ENCODE measurements at regions not wholly inside any gene's neighbourhood (a gene's known extent, or its start where the extent isn't known, plus 50 kb on each side); places are given as distances from the start of the nearest gene placed in this dataset.

DNA sequence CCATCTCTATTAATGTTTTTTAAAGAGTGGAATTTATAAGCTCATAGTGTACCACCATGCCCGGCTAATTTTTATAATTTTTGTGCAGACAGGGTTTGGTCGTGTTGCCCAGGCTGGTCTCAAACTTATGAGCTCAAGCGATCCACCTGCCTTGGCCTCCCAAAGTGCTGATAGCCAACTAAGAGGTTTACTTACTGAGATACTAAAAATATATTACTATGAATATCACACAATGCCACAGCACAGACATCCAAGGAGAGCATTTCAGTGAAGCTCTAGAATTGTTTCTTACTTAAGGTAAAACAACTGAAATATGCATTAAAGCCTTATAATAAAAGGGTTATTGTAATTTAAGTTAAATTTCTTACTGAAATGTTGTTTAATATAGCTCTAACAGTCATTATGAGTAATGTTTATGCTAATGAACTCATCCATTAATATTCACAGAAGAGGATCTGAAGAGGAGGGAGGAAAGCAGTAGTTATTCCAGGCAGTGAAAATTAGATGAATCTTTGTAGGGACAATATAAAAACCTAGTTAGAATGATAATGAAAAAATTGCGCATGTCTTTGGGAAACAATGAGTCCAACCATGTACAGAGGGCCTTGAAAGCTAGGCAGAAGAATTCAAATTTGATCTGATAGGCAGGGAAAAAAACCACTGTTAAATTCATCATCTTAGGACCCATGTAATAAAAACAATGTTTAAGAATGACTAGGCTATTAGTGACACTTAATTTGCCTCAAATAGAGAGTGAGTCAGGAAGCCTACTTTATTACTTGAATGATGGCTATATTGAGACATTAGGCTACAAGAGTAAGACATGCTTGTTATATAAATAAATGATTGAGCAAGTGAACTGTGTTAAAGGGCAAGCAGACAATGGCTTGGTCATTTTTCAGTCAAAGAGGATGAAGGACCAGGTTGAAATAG, 99.2 kb downstream of the SLC41A2 start:
- Histone ChIP-seq H3K27ac (ENCODE audit: low read length) (no peak overlapping the region), H3K79me2 (ENCODE audit: low read length) (no peaks in the 10 kb centered on the region), H3K4me2 (ENCODE audit: low read depth, low read length) (no peak overlapping the region), H3K4me1 (ENCODE audit: low read length) (no peaks in the 10 kb centered on the region), H3K9ac (ENCODE audit: low read length) (no peak overlapping the region), H4K20me1 (ENCODE audit: insufficient read depth, low read length) (no peaks in the 10 kb centered on the region), H3K9me2 (replicated peaks; ENCODE audit: insufficient read depth, low read length) (no peaks in the 10 kb centered on the region), H3F3A (ENCODE audit: insufficient read depth, low read length) (no peaks in the 10 kb centered on the region), H2AFZ (ENCODE audit: low read length) (no peak overlapping the region), H3K27me3 (replicated peaks; ENCODE audit: insufficient read depth, low read length) (no peaks in the 10 kb centered on the region), H3K4me3 (ENCODE audit: low read length) (no peak overlapping the region), H3K9me3 (replicated peaks; ENCODE audit: insufficient read depth, low read length) (no peaks in the 10 kb centered on the region), H3K36me3 (replicated peaks; ENCODE audit: insufficient read depth, low read length) (no peaks in the 10 kb centered on the region)
- no peak for DNase-seq
- TF ChIP-seq, protein P1, sequence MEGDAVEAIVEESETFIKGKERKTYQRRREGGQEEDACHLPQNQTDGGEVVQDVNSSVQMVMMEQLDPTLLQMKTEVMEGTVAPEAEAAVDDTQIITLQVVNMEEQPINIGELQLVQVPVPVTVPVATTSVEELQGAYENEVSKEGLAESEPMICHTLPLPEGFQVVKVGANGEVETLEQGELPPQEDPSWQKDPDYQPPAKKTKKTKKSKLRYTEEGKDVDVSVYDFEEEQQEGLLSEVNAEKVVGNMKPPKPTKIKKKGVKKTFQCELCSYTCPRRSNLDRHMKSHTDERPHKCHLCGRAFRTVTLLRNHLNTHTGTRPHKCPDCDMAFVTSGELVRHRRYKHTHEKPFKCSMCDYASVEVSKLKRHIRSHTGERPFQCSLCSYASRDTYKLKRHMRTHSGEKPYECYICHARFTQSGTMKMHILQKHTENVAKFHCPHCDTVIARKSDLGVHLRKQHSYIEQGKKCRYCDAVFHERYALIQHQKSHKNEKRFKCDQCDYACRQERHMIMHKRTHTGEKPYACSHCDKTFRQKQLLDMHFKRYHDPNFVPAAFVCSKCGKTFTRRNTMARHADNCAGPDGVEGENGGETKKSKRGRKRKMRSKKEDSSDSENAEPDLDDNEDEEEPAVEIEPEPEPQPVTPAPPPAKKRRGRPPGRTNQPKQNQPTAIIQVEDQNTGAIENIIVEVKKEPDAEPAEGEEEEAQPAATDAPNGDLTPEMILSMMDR (IDR thresholded peaks at IDR 0.05; ENCODE audit: low read length), result no peak
- TF ChIP-seq EZH2phosphoT487 (IDR thresholded peaks at IDR 0.05; ENCODE audit: low read length) (no peak), EZH2 (optimal IDR thresholded peaks at IDR 0.05; ENCODE audit: low read depth, low read length) (no peak)

DNA sequence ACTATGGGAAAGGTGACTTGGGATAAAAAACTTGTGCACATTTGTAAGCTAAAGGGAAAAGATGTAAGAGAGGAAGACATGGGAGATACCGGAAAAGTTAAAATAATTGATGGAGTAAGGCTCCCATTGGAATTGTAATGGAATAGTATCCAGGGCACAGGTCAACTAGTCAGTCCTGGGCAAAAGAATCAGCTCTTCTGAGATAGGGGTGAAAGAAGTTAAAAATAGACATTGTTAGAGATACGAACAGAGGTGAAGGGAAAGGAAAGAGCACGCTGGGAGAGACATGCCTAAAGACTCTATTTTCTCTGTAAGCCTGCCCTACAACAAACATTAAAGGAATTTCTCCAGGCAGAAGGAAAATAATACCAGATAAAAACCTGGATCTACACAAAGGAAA, 101.6 kb downstream of the SLC41A2 start:
- H3K27me3 ChIP-seq (replicated peaks; ENCODE audit: insufficient read depth, low read length), result no peaks in the 10 kb centered on the region
- TF ChIP-seq EZH2phosphoT487 (IDR thresholded peaks at IDR 0.05; ENCODE audit: low read length), result no peak
- no peak for TF ChIP-seq EZH2 (optimal IDR thresholded peaks at IDR 0.05; ENCODE audit: low read depth, low read length)
- TF ChIP-seq, protein P1 (IDR thresholded peaks at IDR 0.05; ENCODE audit: low read length), result no peak

DNA sequence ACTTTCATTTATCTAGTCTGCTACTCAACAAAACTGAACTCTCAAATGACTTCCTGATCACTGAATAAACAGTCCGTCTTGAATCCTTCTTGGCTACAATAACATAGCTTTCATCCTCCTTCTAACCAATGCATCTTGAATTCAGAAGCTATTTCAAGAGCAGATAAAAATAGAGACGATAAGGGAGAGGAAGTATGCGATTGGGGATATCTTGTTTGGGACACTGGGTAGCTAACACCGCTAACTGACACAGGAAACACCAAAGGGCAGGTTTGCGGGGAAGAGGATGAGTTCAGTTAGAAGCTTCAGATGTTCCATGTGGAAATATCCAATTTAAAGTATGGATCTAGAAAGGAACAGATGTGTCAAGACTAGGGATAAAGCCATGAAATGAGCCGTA, 102.5 kb downstream of the SLC41A2 start:
- Histone ChIP-seq H3K79me2 (ENCODE audit: low read length) (no peaks in the 10 kb centered on the region), H3K27ac (ENCODE audit: low read length) (no peak overlapping the region), H3K9ac (ENCODE audit: low read length) (no peak overlapping the region), H3K4me2 (ENCODE audit: low read depth, low read length) (no peak overlapping the region), H3K4me3 (ENCODE audit: low read length) (no peak overlapping the region), H3F3A (ENCODE audit: insufficient read depth, low read length) (no peaks in the 10 kb centered on the region), H3K9me3 (replicated peaks; ENCODE audit: insufficient read depth, low read length) (no peaks in the 10 kb centered on the region), H3K27me3 (replicated peaks; ENCODE audit: insufficient read depth, low read length) (no peaks in the 10 kb centered on the region), H3K36me3 (replicated peaks; ENCODE audit: insufficient read depth, low read length) (no peaks in the 10 kb centered on the region), H2AFZ (ENCODE audit: low read length) (no peak overlapping the region), H3K4me1 (ENCODE audit: low read length) (no peaks in the 10 kb centered on the region), H3K9me2 (replicated peaks; ENCODE audit: insufficient read depth, low read length) (no peaks in the 10 kb centered on the region), H4K20me1 (ENCODE audit: insufficient read depth, low read length) (no peaks in the 10 kb centered on the region)
- DNase-seq, result no peak
- TF ChIP-seq, protein P1 (IDR thresholded peaks at IDR 0.05; ENCODE audit: low read length), result no peak
- no peak for TF ChIP-seq EZH2phosphoT487 (IDR thresholded peaks at IDR 0.05; ENCODE audit: low read length)
- no peak for TF ChIP-seq EZH2 (optimal IDR thresholded peaks at IDR 0.05; ENCODE audit: low read depth, low read length)

More for the DNA sequence above, 101.6 kb downstream of the SLC41A2 start:
- Histone ChIP-seq H3K79me2 (ENCODE audit: low read length) (no peaks in the 10 kb centered on the region), H3K4me1 (ENCODE audit: low read length) (no peaks in the 10 kb centered on the region), H3K9me2 (replicated peaks; ENCODE audit: insufficient read depth, low read length) (no peaks in the 10 kb centered on the region), H4K20me1 (ENCODE audit: insufficient read depth, low read length) (no peaks in the 10 kb centered on the region), H3F3A (ENCODE audit: insufficient read depth, low read length) (no peaks in the 10 kb centered on the region), H3K4me3 (ENCODE audit: low read length) (no peak overlapping the region), H3K9ac (ENCODE audit: low read length) (no peak overlapping the region), H3K4me2 (ENCODE audit: low read depth, low read length) (no peak overlapping the region), H3K36me3 (replicated peaks; ENCODE audit: insufficient read depth, low read length) (no peaks in the 10 kb centered on the region), H3K27ac (ENCODE audit: low read length) (no peak overlapping the region), H3K9me3 (replicated peaks; ENCODE audit: insufficient read depth, low read length) (no peaks in the 10 kb centered on the region), H2AFZ (ENCODE audit: low read length) (no peak overlapping the region)
- no peak for DNase-seq

Data from MM.1S (cell line).